RWPE1 (cell line): ENCODE measurements at regions not wholly inside any gene's neighbourhood (a gene's known extent, or its start where the extent isn't known, plus 50 kb on each side); places are given as distances from the start of the nearest gene placed in this dataset.

Experiments
- CTCF ChIA-PET: fragments of 350-600 bp; sonication (Branson Sonifier 250); formaldehyde crosslinking; extraction: SDS; loops from one replicate; lab custom pipeline; 2021; lab: Yijun Ruan, JAX
- POLR2A ChIA-PET: fragments of 400-600 bp; formaldehyde crosslinking; extraction: SDS; loops from one replicate; lab custom pipeline; 2020; ENCODE audit warnings: antibody characterized with exemption; ENCODE audit not compliant: low non-redundant PET; lab: Yijun Ruan, JAX
- DNase-seq: peaks from one replicate; pipeline ENCODE4 v3.0.0; 2012; ENCODE audit warnings: low spot score
- H3K27ac ChIP-seq: fragments of 450-650 bp; 2 replicates; pipeline ENCODE4 v1.5.1; 2017
- CTCF ChIP-seq: fragments of 450-650 bp; conservative IDR thresholded peaks from 2 replicates; pipeline ENCODE4 v1.5.1; 2017; ENCODE audit warnings: low read depth, mild to moderate bottlenecking

GRCh38 chr14:98189944-98190343 lies 1082.1 kb downstream of the BCL11B start:
- no peak for TF ChIP-seq CTCF
- DNase-seq, result no peak
- no peak overlapping the region for H3K27ac ChIP-seq
- ChIA-PET POLR2A (no interaction called here), CTCF (interaction anchor here (0.7 kb wide), 1 partner anchor 1034 kb away, joined by 3 read pairs; no protein-coding TSS in a partner anchor)

DNA sequence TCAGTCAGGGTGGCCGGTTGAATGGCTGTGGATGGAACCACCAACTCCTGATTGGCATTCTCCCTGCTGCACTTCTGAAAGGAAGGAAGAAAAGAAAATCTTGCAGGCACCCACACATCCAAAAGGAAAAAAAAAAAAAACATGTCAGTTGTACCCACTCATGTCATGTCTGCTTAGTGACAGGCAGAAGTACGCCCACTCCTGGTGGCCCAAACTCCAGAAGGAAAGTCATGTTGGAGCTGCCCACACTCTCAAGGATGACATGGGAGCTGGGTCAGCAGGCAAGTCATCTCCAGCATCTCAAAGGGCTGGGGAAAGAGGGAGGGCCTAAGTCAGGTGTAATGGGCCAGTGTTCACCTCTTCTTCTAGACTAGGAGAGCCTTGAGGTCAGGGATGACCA lies 1079.1 kb downstream of the BCL11B start:
- no peak overlapping the region for H3K27ac ChIP-seq
- DNase-seq, result no peak
- TF ChIP-seq CTCF, result no peak
- CTCF ChIA-PET, result no interaction called here
- POLR2A ChIA-PET, result no interaction called here

DNA sequence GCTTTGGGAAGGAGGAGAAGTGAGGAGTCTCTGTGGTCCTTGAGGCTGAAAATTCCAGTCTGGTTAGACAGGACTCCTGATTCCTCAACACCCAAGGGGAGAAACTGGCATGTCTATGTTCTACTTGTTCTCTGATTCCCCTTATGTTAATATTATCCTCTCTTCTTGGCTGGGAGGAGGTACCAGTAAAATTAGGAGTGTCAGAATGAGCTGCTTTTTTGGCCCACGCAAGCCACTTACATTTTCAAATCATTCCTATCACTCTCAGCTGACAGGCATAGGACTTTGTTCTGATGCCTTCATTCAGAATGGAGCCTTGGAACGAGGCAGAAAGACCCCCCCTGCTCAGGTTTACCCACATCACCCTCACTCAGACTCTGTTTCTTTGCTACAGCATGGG lies 1077.2 kb downstream of the BCL11B start:
- POLR2A ChIA-PET, result interaction anchor here (0.7 kb wide), 1 partner anchor 1117 kb away, joined by 3 read pairs; no protein-coding TSS in a partner anchor
- CTCF ChIA-PET, result no interaction called here
- TF ChIP-seq CTCF, result no peak
- no peak for DNase-seq
- no peak overlapping the region for H3K27ac ChIP-seq

DNA sequence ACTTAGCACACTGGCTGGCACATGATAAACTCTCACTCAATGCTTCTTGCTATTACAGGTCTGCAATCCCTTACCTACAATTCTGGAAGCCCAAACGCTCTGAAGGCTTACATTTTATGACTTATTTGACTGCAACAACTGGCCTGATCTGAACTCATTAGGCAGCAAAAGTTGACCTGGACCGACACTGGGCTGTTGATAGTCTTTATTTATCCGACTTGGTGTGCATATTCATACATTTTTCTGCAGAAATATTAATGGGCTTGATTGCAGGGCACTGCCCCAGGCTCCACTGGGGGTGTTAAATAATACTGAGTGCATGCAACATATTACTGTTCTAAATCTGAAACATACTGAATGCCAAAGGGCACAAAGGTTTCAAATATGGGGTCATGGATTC lies 1076.7 kb downstream of the BCL11B start:
- CTCF ChIA-PET, result no interaction called here
- DNase-seq, result no peak
- TF ChIP-seq CTCF, result no peak
- H3K27ac ChIP-seq, result no peak overlapping the region
- POLR2A ChIA-PET, result interaction anchor here (0.7 kb wide), 1 partner anchor 1116 kb away, joined by 3 read pairs; no protein-coding TSS in a partner anchor

GRCh38 chr14:98197933-98198332 lies 1074.1 kb downstream of the BCL11B start:
- ChIA-PET POLR2A (no interaction called here), CTCF (no interaction called here)
- no peak overlapping the region for H3K27ac ChIP-seq
- DNase-seq, result no peak
- no peak for TF ChIP-seq CTCF

DNA sequence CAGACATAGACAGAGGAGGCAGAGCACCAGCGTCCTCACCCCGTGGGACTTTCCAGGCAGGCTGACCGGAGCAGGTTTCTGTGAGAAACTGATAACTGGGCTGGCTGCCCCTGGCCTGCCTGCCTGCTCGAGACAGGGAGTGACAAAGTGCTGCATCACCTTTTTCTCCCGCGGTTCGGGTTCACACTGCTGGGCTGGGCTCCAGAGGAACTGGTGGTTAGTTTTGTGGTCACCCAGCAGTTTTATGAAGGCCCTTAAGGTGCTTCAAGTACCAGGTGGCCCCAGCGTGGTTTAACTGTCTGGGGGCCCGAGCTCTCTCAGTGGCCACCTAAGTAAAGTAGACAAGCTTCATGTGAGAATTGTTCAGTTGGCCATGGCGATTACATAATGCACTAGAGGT lies 1073.6 kb downstream of the BCL11B start:
- CTCF ChIA-PET, result no interaction called here
- TF ChIP-seq CTCF, result no peak
- DNase-seq, result no peak
- POLR2A ChIA-PET, result no interaction called here
- H3K27ac ChIP-seq, result no peak overlapping the region
